ENCODE measurements at regions not wholly inside any gene's neighbourhood (a gene's known extent, or its start where the extent isn't known, plus 50 kb on each side); places are given as distances from the start of the nearest gene placed in this dataset.

- no peaks in the 10 kb centered on the region for H3K27me3 ChIP-seq (ENCODE audit: insufficient read depth, low read length, poor library complexity, severe bottlenecking)
- no peaks in the 10 kb centered on the region for H3K9me2 ChIP-seq (replicated peaks; ENCODE audit: low read depth, low read length)
- no peak for TF ChIP-seq EZH2phosphoT487 (IDR thresholded peaks at IDR 0.05; ENCODE audit: borderline replicate concordance)
- no peak for TF ChIP-seq CTCF (conservative IDR thresholded peaks at IDR 0.05; ENCODE audit: low read length)
- H4K20me1 ChIP-seq (ENCODE audit: insufficient read depth, low read length, poor library complexity, severe bottlenecking) = no peaks in the 10 kb centered on the region
- H3K9me3 ChIP-seq (ENCODE audit: insufficient read depth, low read depth, low read length) = no peaks in the 10 kb centered on the region
- H3K36me3 ChIP-seq (ENCODE audit: insufficient read depth, low read length) = no peaks in the 10 kb centered on the region
- H3K4me3 ChIP-seq (ENCODE audit: low read length, poor library complexity, severe bottlenecking) = no peak overlapping the region
- H3F3A ChIP-seq (ENCODE audit: low read depth) = no peaks in the 10 kb centered on the region
- H3K79me2 ChIP-seq (ENCODE audit: insufficient read depth, low read length) = no peaks in the 10 kb centered on the region
- H3K9ac ChIP-seq (ENCODE audit: low read depth, low read length, poor library complexity, severe bottlenecking) = no peak overlapping the region
- no peaks in the 10 kb centered on the region for H3K4me1 ChIP-seq (ENCODE audit: insufficient read depth, low read length, poor library complexity, severe bottlenecking)
- no peak overlapping the region for H2AFZ ChIP-seq (ENCODE audit: low read length)
- no peak overlapping the region for H3K4me2 ChIP-seq (ENCODE audit: low read depth, low read length, poor library complexity, severe bottlenecking)
Measured at GRCh38 chr10:28788252-28788651, 110.9 kb downstream of the BAMBI start.

GRCh38 chr10:28788762-28789161 is 111.4 kb downstream of the BAMBI start:
- Histone ChIP-seq H3F3A (ENCODE audit: low read depth) (no peaks in the 10 kb centered on the region), H3K9ac (ENCODE audit: low read depth, low read length, poor library complexity, severe bottlenecking) (no peak overlapping the region), H3K4me1 (ENCODE audit: insufficient read depth, low read length, poor library complexity, severe bottlenecking) (no peaks in the 10 kb centered on the region), H3K4me3 (ENCODE audit: low read length, poor library complexity, severe bottlenecking) (no peak overlapping the region), H3K36me3 (ENCODE audit: insufficient read depth, low read length) (no peaks in the 10 kb centered on the region), H3K4me2 (ENCODE audit: low read depth, low read length, poor library complexity, severe bottlenecking) (no peak overlapping the region), H4K20me1 (ENCODE audit: insufficient read depth, low read length, poor library complexity, severe bottlenecking) (no peaks in the 10 kb centered on the region), H3K79me2 (ENCODE audit: insufficient read depth, low read length) (no peaks in the 10 kb centered on the region), H3K27me3 (ENCODE audit: insufficient read depth, low read length, poor library complexity, severe bottlenecking) (no peaks in the 10 kb centered on the region), H3K9me2 (replicated peaks; ENCODE audit: low read depth, low read length) (no peaks in the 10 kb centered on the region), H2AFZ (ENCODE audit: low read length) (no peak overlapping the region), H3K9me3 (ENCODE audit: insufficient read depth, low read depth, low read length) (no peaks in the 10 kb centered on the region)
- TF ChIP-seq CTCF (conservative IDR thresholded peaks at IDR 0.05; ENCODE audit: low read length) (no peak), EZH2phosphoT487 (IDR thresholded peaks at IDR 0.05; ENCODE audit: borderline replicate concordance) (no peak)

GRCh38 chr10:28790146-28790545 is 112.8 kb downstream of the BAMBI start:
- no peaks in the 10 kb centered on the region for H3K4me1 ChIP-seq (ENCODE audit: insufficient read depth, low read length, poor library complexity, severe bottlenecking)
- no peak overlapping the region for H2AFZ ChIP-seq (ENCODE audit: low read length)
- H4K20me1 ChIP-seq (ENCODE audit: insufficient read depth, low read length, poor library complexity, severe bottlenecking) = no peaks in the 10 kb centered on the region
- no peak overlapping the region for H3K4me2 ChIP-seq (ENCODE audit: low read depth, low read length, poor library complexity, severe bottlenecking)
- no peaks in the 10 kb centered on the region for H3F3A ChIP-seq (ENCODE audit: low read depth)
- H3K9me3 ChIP-seq (ENCODE audit: insufficient read depth, low read depth, low read length) = no peaks in the 10 kb centered on the region
- no peaks in the 10 kb centered on the region for H3K27me3 ChIP-seq (ENCODE audit: insufficient read depth, low read length, poor library complexity, severe bottlenecking)
- H3K9me2 ChIP-seq (replicated peaks; ENCODE audit: low read depth, low read length) = no peaks in the 10 kb centered on the region
- H3K4me3 ChIP-seq (ENCODE audit: low read length, poor library complexity, severe bottlenecking) = no peak overlapping the region
- no peaks in the 10 kb centered on the region for H3K79me2 ChIP-seq (ENCODE audit: insufficient read depth, low read length)
- no peak overlapping the region for H3K9ac ChIP-seq (ENCODE audit: low read depth, low read length, poor library complexity, severe bottlenecking)
- TF ChIP-seq CTCF (conservative IDR thresholded peaks at IDR 0.05; ENCODE audit: low read length) (no peak), EZH2phosphoT487 (IDR thresholded peaks at IDR 0.05; ENCODE audit: borderline replicate concordance) (no peak)
- H3K36me3 ChIP-seq (ENCODE audit: insufficient read depth, low read length) = no peaks in the 10 kb centered on the region

Measured in Loucy (cell line).